ENCODE measurements at regions not wholly inside any gene's neighbourhood (a gene's known extent, or its start where the extent isn't known, plus 50 kb on each side); places are given as distances from the start of the nearest gene placed in this dataset.

- no TSS peak for BruUV-seq (replicated peaks)
- H3K9me2 ChIP-seq (ENCODE audit: insufficient read depth), result no peaks in the 10 kb centered on the region
- no peaks in the 10 kb centered on the region for H4K20me1 ChIP-seq (ENCODE audit: insufficient read depth)
- H3K9ac ChIP-seq (ENCODE audit: low read length), result no peak overlapping the region
- no peak overlapping the region for H3K4me3 ChIP-seq (replicated peaks in 1 of 2; ENCODE audit: low read depth in 1 of 2, low read length in 2 of 2)
- no peak for TF ChIP-seq POLR2A (IDR thresholded peaks at IDR 0.05; ENCODE audit: borderline replicate concordance, extremely low read depth, insufficient read depth, insufficient read length)
- no peak for TF ChIP-seq TCF7L2 (IDR thresholded peaks at IDR 0.05; ENCODE audit: borderline replicate concordance, extremely low read depth, insufficient read depth, insufficient read length)
- TF ChIP-seq EGR1 (IDR thresholded peaks at IDR 0.05; ENCODE audit: low read depth), result no peak
- TF ChIP-seq REST (IDR thresholded peaks at IDR 0.05; ENCODE audit: low read depth), result no peak
- TF ChIP-seq JUND (IDR thresholded peaks at IDR 0.05), result no peak
- TF ChIP-seq SRF (IDR thresholded peaks at IDR 0.05; ENCODE audit: low read depth), result no peak
- no peak for TF ChIP-seq YY1 (IDR thresholded peaks at IDR 0.05; ENCODE audit: extremely low read depth, insufficient replicate concordance, low read depth, low read length)
- TF ChIP-seq ZFX (IDR thresholded peaks at IDR 0.05), result no peak
- intact Hi-C loops (cut with micrococcal nuclease), result no loop called here
- peaks cover 6 to 14% of the 10 kb centered on the region in 2 experiments; a peak in 2 of 4 replicates for H3K9me3 ChIP-seq (ENCODE audit: control insufficient read depth in 1 of 2, insufficient read depth in 1 of 2, low read depth in 1 of 2, low read length in 2 of 2)
- POLR2A ChIA-PET, result no interaction called here
- RAD21 ChIA-PET (ENCODE audit: low non-redundant PET in 1 of 2, low total read pairs in 2 of 2, uncharacterized antibody in 2 of 2, unreplicated experiment in 2 of 2), result no interaction called here
- CTCF ChIA-PET, result no interaction called here
- no peaks in the 10 kb centered on the region for H3K79me2 ChIP-seq (ENCODE audit: insufficient read depth, low read length)
- no peaks in the 10 kb centered on the region for H3K4me1 ChIP-seq (ENCODE audit: control insufficient read depth in 1 of 2, insufficient read depth in 2 of 2, low read length in 2 of 2)
- DNase-seq (ENCODE audit: low read depth, low spot score) (no peak), ATAC-seq (no peak)
- H3K27me3 ChIP-seq (ENCODE audit: insufficient read depth, low read length), result no peaks in the 10 kb centered on the region
- no peak overlapping the region for H3K27ac ChIP-seq (ENCODE audit: low read depth, low read length)
- no peaks in the 10 kb centered on the region for H3K36me3 ChIP-seq (ENCODE audit: control insufficient read depth in 1 of 2, insufficient read depth in 2 of 2, low read length in 2 of 2)
- H2AFZ ChIP-seq (ENCODE audit: low read depth, low read length, poor library complexity, severe bottlenecking), result no peak overlapping the region
- H3K4me2 ChIP-seq (ENCODE audit: low read length), result no peak overlapping the region
Observed at GRCh38 chr2:22442051-22442450, 942.9 kb upstream of the KLHL29 start.
